SH-SY5Y (cell line): ENCODE measurements at regions not wholly inside any gene's neighbourhood (a gene's known extent, or its start where the extent isn't known, plus 50 kb on each side); places are given as distances from the start of the nearest gene placed in this dataset.

Experiments
- GATA2 ChIP-seq: IDR thresholded peaks from 2 replicates; pipeline ENCODE4 v1.6.1; 2011; ENCODE audit warnings: mild to moderate bottlenecking, low read depth, low read length
- GATA3 ChIP-seq: IDR thresholded peaks from 2 replicates; pipeline ENCODE4 v1.6.1; 2011; ENCODE audit warnings: low read depth, mild to moderate bottlenecking, low read length, moderate library complexity

- TF ChIP-seq GATA2 (no peak), GATA3 (no peak)
Measured at GRCh38 chr15:94847325-94847724, 616.0 kb downstream of the MCTP2 start.
